ENCODE measurements at regions not wholly inside any gene's neighbourhood (a gene's known extent, or its start where the extent isn't known, plus 50 kb on each side); places are given as distances from the start of the nearest gene placed in this dataset.
"Not testable (repeated sequence)": the region's sequence is repeated elsewhere in the genome, so short reads cannot be mapped to it uniquely, and the experiment has no call there.

DNA sequence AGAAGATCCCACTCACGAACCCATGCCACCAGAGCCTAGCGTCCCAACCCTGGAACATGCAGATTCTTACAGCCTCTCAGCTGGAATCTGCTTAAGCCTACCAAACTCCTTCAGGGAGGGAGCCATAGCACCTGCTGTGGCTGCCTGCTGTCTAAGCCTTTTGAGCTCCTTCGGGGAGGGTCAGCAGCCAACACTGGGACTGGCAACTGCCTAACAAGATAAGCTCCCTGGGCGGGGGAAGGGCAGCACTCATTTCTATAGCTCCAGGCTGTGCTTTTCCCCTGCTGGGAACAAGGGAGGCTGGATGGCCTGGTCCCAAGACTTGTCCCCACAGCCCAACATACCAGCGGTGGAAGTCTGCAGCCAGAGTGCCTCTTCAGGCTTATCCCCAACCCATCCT is 199.1 kb upstream of the OR13F1 start:
- no peak overlapping the region for H3K4me2 ChIP-seq (ENCODE audit: insufficient read depth, low read length)
- no peak overlapping the region for H3K4me3 ChIP-seq (ENCODE audit: insufficient read depth, low read length)
- no peaks in the 10 kb centered on the region for H3K36me3 ChIP-seq (ENCODE audit: insufficient read depth, low read length)
- no peaks in the 10 kb centered on the region for H3K9me3 ChIP-seq (ENCODE audit: low read depth, low read length)
- no peaks in the 10 kb centered on the region for H3K27me3 ChIP-seq (ENCODE audit: insufficient read depth, low read length)
- H3K27ac ChIP-seq (ENCODE audit: low read depth, low read length): no peak overlapping the region
- no peaks in the 10 kb centered on the region for H4K20me1 ChIP-seq (ENCODE audit: insufficient read depth, low read length)
- no peaks in the 10 kb centered on the region for H3K4me1 ChIP-seq (ENCODE audit: insufficient read depth, low read length)
- TF ChIP-seq CTCF (IDR thresholded peaks at IDR 0.05; ENCODE audit: extremely low read depth, low read depth, low read length): no peak
- H3K79me2 ChIP-seq (ENCODE audit: insufficient read depth, low read length): no peaks in the 10 kb centered on the region
- no peak overlapping the region for H2AFZ ChIP-seq (ENCODE audit: low read length)
- no peak for DNase-seq (ENCODE audit: insufficient read length, low spot score, missing footprints)

- H3K4me3 ChIP-seq (ENCODE audit: insufficient read depth, low read length): no peak overlapping the region
- DNase-seq (ENCODE audit: insufficient read length, low spot score, missing footprints): peak; percentile 25
- no peaks in the 10 kb centered on the region for H3K36me3 ChIP-seq (ENCODE audit: insufficient read depth, low read length)
- H2AFZ ChIP-seq (ENCODE audit: low read length): no peak overlapping the region
- no peak overlapping the region for H3K27ac ChIP-seq (ENCODE audit: low read depth, low read length)
- no peaks in the 10 kb centered on the region for H4K20me1 ChIP-seq (ENCODE audit: insufficient read depth, low read length)
- H3K4me2 ChIP-seq (ENCODE audit: insufficient read depth, low read length): no peak overlapping the region
- H3K27me3 ChIP-seq (ENCODE audit: insufficient read depth, low read length): no peaks in the 10 kb centered on the region
- no peaks in the 10 kb centered on the region for H3K9me3 ChIP-seq (ENCODE audit: low read depth, low read length)
- TF ChIP-seq CTCF (IDR thresholded peaks at IDR 0.05; ENCODE audit: extremely low read depth, low read depth, low read length): no peak
- no peaks in the 10 kb centered on the region for H3K79me2 ChIP-seq (ENCODE audit: insufficient read depth, low read length)
- H3K4me1 ChIP-seq (ENCODE audit: insufficient read depth, low read length): no peaks in the 10 kb centered on the region
Measured at GRCh38 chr9:104313396-104314110, 190.5 kb upstream of the OR13F1 start.

DNA sequence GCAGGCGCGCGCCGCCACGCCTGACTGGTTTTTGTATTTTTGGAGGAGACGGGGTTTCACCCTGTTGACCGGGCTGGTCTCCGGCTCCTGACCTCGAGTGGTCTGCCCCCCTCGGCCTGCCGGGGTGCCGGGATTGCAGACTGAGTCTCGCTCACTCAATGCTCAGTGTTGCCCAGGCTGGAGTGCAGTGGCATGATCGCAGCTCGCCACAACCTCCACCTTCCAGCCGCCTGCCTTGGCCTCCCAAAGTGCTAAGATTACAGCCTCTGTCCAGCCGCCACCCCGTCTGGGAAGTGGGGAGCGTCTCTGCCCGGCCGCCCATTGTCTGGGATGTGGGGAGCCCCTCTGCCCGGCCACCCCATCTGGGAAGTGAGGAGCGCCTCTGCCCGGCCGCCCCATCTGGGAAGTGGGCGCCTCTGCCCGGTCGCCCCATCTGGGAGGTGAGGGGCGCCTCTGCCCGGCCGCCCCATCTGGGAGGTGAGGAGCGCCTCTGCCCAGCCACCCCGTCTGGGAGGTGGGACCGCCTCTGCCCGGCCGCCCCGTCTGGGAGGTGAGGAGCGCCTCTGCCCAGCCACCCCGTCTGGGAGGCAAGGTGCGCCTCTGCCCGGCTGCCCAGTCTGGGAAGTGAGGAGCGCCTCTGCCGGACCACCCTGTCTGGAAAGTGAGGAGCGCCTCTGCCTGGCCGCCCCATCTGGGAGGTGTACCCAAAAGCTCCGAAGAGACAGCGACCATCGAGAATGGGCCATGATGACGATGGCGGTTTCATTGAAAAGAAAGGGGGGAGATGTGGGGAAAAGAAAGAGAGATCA is 187.7 kb upstream of the OR13F1 start:
- H3K4me1 ChIP-seq (ENCODE audit: insufficient read depth, low read length); H3K79me2 ChIP-seq (ENCODE audit: insufficient read depth, low read length); H3K9me3 ChIP-seq (ENCODE audit: low read depth, low read length); H4K20me1 ChIP-seq (ENCODE audit: insufficient read depth, low read length); H3K4me3 ChIP-seq (ENCODE audit: insufficient read depth, low read length); H3K27me3 ChIP-seq (ENCODE audit: insufficient read depth, low read length); H2AFZ ChIP-seq (ENCODE audit: low read length); H3K4me2 ChIP-seq (ENCODE audit: insufficient read depth, low read length); DNase-seq (ENCODE audit: insufficient read length, low spot score, missing footprints); H3K27ac ChIP-seq (ENCODE audit: low read depth, low read length); H3K36me3 ChIP-seq (ENCODE audit: insufficient read depth, low read length): not testable (repeated sequence)

DNA sequence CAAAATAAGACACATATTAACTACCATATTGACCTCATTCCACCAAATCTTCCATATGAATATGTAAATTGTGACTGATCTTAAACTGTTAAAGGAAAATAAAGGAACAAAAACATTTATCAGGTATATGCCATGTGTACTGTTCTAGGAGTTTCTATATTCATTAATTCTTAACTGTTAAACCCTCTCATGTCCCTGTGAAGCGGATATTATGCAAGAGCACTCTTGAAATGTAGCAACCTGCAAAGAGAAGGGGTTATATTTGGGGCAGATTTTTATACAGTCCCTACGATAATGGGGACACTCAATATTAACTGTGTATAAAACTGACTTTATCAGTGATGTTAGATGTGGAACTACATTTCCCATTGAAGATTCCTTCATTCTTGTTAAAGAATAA is 184.9 kb upstream of the OR13F1 start:
- H4K20me1 ChIP-seq (ENCODE audit: insufficient read depth, low read length): no peaks in the 10 kb centered on the region
- no peak for TF ChIP-seq CTCF (IDR thresholded peaks at IDR 0.05; ENCODE audit: extremely low read depth, low read depth, low read length)
- H3K4me1 ChIP-seq (ENCODE audit: insufficient read depth, low read length): no peaks in the 10 kb centered on the region
- H3K4me2 ChIP-seq (ENCODE audit: insufficient read depth, low read length): no peak overlapping the region
- no peaks in the 10 kb centered on the region for H3K27me3 ChIP-seq (ENCODE audit: insufficient read depth, low read length)
- no peaks in the 10 kb centered on the region for H3K36me3 ChIP-seq (ENCODE audit: insufficient read depth, low read length)
- H3K4me3 ChIP-seq (ENCODE audit: insufficient read depth, low read length): no peak overlapping the region
- DNase-seq (ENCODE audit: insufficient read length, low spot score, missing footprints): no peak
- H3K79me2 ChIP-seq (ENCODE audit: insufficient read depth, low read length): no peaks in the 10 kb centered on the region
- no peaks in the 10 kb centered on the region for H3K9me3 ChIP-seq (ENCODE audit: low read depth, low read length)
- H3K27ac ChIP-seq (ENCODE audit: low read depth, low read length): no peak overlapping the region
- no peak overlapping the region for H2AFZ ChIP-seq (ENCODE audit: low read length)
